Spleen (tissue), 7 donors: ENCODE measurements at regions not wholly inside any gene's neighbourhood (a gene's known extent, or its start where the extent isn't known, plus 50 kb on each side); places are given as distances from the start of the nearest gene placed in this dataset.

Experiments used
- POLR2A ChIP-seq, 3 donors: fragments of 450-650 bp; IDR thresholded peaks; one replicate each; pipeline ENCODE4 v1.5.1; 2017; ENCODE audit warnings: antibody characterized with exemption in 3 of 3, mild to moderate bottlenecking in 1 of 3
- POLR2AphosphoS5 ChIP-seq, 3 donors: sonication (generic); formaldehyde crosslinking; IDR thresholded peaks; one replicate each; pipeline ENCODE4 v1.5.1; 2017; ENCODE audit warnings: antibody characterized with exemption in 3 of 3
- TF ChIP-seq, protein P1 (sequence below), 11 experiments: fragments of 200-600 bp in 7 of 11; fragments of 450-650 bp in 4 of 11; sonication (generic) in 4 of 11; IDR thresholded peaks in 8 of 11; conservative IDR thresholded peaks in 3 of 11; 1 replicate in 7 of 11; 2 replicates in 4 of 11; pipeline versions ENCODE4 v1.4.0 to v1.8.0; 2016 to 2021; ENCODE audit warnings: antibody characterized with exemption in 11 of 11, inconsistent platforms in 4 of 11, mild to moderate bottlenecking in 1 of 11
- donor health status: DM: no; HTN: no; CAD: no; lungs with moderate emphysema.
- donor health status: DM: no; HTN: no; CAD: no.
- donor health status: DM: no; HTN: no; CAD: no.

DNA sequence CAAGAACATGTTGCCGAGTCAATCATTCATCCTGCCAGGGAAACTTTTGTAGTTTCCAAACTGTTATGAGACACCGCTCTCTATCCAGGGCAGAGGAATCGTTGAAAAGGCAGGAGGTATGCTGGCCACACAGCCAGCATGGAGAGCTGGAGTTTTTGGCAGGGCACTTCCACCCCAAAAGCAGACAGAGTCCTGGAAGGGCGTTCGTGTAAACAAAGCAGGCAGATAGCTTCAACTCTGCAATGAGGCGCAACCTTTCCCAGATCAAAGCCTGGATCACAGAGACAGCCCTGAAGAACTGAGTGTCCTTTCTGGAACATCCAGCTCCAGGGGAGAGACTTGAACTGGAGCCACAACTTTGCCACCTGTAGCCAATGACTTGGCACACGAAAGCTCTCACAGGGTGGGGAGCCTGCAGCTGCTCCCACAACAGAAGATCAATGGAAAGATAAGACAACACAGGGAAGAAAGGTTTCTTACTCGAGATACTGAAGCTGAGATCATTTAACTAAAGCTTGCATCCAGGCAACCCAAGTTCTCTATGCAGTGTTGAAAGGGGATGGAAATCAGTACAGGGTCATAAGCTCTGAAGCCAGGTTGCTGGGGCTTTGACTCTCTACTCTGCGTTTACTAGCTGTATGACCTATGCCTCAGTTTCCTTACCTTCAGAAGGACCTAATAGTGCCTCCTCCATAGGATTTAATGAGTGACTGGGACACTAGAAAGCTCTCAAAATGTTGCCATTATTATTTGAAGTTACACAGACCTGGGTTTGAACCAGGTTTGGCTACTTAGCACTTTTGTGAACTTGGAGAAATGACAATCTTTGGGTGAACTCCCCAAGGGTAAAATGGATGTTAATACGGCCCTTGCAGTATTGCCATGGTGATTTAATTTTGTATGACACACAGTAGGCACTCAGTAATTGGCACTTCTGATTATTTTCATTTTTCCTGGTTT lies 434.8 kb upstream of the NPVF start:
- no peak for TF ChIP-seq POLR2A (IDR thresholded peaks at IDR 0.05)
- TF ChIP-seq, protein P1, sequence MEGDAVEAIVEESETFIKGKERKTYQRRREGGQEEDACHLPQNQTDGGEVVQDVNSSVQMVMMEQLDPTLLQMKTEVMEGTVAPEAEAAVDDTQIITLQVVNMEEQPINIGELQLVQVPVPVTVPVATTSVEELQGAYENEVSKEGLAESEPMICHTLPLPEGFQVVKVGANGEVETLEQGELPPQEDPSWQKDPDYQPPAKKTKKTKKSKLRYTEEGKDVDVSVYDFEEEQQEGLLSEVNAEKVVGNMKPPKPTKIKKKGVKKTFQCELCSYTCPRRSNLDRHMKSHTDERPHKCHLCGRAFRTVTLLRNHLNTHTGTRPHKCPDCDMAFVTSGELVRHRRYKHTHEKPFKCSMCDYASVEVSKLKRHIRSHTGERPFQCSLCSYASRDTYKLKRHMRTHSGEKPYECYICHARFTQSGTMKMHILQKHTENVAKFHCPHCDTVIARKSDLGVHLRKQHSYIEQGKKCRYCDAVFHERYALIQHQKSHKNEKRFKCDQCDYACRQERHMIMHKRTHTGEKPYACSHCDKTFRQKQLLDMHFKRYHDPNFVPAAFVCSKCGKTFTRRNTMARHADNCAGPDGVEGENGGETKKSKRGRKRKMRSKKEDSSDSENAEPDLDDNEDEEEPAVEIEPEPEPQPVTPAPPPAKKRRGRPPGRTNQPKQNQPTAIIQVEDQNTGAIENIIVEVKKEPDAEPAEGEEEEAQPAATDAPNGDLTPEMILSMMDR (IDR thresholded peaks at IDR 0.05 in 8 of 11, conservative IDR thresholded peaks at IDR 0.05 in 3 of 11) = no peak
- TF ChIP-seq POLR2AphosphoS5 (IDR thresholded peaks at IDR 0.05) = no peak
